SKM-1 treated with dmso at 0.1 percent for 144 hours (cell line): ENCODE measurements at regions not wholly inside any gene's neighbourhood (a gene's known extent, or its start where the extent isn't known, plus 50 kb on each side); places are given as distances from the start of the nearest gene placed in this dataset.

Experiments used
- DNase-seq: peaks from one replicate; lab custom pipeline; 2025; ENCODE audit not compliant: unreplicated experiment; lab: John Stamatoyannopoulos, UW

DNA sequence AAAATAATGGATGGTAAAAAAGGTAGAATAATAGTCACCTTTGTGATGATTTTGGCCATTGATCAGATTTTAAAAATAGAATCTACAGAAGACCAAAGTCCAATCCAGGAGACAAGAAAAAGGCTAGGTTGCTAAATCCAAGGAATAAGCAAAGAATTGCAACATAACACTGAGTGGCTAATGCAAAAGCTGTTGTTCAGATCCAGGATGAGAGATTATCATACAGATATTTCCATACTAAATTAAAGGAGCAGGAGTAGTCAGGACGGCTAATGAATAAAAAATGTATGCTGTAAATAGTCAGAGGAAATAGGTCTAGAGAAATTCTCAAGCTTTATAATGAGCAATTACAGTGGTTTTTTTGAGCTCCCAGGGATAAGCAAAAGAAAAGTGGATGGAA is 745.9 kb upstream of the ACVR2A start:
- no peak for DNase-seq

GRCh38 chr2:147097747-147098146 is 747.1 kb upstream of the ACVR2A start:
- no peak for DNase-seq

DNA sequence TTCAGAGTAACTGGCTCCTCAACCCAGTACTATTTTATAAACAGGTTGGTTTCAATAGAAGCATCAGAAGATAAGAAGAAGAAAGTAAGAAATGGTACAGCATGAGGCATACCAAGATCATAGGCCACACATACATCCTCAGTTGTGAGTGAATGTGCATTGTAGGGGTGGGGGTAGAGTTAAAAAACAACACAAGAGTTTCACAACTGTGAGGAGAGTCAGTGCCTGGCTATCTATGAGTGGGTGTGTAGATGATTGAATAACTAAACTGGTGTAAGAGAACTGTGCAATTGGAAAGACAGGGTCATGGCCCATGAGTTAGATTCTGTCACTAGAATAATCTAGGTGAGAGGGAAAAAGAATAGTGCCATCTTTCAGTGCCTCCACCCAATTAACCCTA is 748.2 kb upstream of the ACVR2A start:
- DNase-seq, result no peak

GRCh38 chr2:147095376-147095775 is 749.5 kb upstream of the ACVR2A start:
- DNase-seq, result no peak

DNA sequence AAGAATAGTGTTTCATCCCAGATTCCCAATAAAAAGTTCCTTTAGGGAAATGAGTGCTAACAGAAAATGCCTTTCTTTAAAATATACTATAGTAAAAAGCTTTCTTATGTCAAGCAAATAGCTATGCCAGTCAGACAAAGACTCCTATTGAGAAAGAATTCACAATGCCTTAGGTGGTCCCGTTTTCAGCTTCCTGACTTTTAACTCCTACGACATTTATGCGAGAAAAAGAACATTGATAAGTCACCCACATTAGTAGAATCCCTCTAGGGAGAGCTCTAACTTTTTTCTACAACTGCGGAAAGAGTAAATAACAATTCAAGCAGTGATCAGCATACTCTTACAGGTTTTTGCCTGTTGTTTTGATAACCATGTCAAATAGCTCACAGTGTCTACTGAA is 750.8 kb upstream of the ACVR2A start:
- no peak for DNase-seq

GRCh38 chr2:147092266-147092665 is 752.6 kb upstream of the ACVR2A start:
- no peak for DNase-seq

GRCh38 chr2:147091448-147091847 is 753.4 kb upstream of the ACVR2A start:
- no peak for DNase-seq

DNA sequence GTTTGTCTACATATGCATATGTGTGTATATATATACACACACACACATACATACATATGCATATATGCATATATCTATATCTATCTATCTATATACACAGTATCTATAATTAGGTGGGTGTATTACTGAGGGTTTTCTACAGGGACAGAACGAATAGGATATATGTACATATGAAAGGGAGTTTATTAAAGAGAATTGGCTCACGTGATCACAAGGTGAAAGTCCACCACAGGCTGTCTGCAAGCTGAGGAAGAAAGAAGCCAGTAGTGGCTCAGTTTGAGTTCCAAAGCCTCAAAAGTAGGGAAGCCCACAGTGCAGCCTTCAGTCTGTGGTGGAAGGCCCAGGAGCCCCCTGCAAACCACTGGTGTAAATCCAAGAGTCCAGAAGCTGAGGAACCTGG is 756.0 kb upstream of the ACVR2A start:
- no peak for DNase-seq

DNA sequence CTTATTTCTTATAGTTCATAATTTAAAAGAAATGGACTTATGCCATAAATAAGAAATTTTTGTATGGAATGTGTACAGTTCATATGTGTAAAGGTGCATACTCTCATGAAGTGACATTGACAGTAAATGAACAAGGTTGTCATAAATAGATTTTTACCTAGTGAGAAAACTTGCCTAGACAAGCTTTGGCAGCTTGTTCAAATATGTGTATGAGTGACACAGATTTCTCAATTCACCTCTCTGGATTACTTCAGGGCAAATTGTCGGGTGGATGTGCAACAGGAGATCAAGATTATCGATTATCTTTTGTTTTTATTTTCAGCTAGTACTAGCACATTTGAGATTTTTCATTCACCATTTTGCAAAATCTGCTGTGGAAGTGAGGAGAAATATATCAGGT is 758.1 kb upstream of the ACVR2A start:
- no peak for DNase-seq

DNA sequence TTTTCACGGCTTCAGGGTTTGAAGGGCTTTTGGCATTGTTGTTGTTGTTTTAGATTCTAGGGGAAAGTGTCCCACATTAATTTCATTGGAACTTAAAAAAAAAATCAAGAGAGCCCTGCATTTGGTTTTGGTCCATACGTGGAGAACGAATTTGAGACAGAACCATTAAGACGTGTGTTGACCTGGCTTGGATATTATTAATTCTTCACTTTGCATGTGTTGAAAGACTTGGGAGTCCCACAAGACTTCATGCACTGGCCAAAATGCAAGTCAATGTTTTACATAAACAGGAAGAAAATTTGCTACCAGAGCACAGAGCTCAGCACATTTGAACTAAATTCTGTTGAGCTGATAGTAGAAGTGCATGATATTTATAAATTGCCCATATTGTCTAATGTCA is 761.2 kb upstream of the ACVR2A start:
- no peak for DNase-seq

DNA sequence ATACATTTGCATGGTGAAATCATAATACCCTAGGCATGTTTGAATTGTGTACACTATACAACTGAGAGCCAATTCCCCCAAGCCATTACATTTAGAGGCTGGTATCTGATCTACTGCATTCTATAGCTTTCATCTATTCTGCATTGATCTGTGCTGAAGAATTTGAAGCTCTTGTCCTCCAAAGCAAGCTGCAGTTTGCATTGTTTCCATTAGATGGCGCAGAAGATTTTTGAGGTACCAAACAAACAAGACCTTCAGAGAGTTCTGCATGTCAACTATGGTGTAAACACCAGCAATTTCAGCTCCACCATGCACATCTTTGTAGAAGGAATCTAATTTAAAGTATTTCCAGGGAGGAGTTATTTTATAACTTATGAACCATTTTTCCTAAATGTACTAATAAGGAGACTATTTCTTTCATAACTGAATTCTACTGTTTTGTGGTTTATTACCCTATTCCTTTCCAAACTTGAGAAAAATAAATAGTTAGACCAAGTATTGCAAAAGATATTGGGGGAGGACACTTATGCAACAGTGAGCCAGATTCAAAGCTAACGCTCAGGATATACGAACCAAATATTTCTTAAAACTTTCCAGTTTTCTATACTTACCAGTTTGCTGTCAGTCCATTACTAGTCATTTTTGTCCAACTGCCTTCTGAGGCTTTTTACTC is 761.8 kb upstream of the ACVR2A start:
- peak; percentile 21 for DNase-seq

DNA sequence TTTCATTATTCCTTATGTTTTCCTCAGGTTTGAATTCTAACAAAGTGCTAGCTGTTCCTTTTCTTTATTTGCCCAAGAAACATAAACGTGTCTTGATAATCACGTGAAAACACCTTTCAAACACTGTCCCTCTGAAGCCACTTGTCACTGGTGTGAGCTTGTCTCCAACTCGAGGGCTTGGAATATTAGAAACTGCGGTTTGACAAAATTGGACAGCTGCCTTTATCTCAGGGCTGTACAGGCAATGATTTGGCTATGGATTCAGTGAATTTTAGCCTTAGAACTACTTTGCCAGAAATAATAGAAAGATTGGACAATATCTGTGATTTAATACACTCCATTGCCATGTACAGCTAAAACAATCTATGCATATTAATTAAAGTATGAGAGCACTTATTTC is 763.0 kb upstream of the ACVR2A start:
- DNase-seq, result no peak

GRCh38 chr2:147076634-147077033 is 768.2 kb upstream of the ACVR2A start:
- no peak for DNase-seq

GRCh38 chr2:147068071-147068470 is 776.8 kb upstream of the ACVR2A start:
- no peak for DNase-seq

DNA sequence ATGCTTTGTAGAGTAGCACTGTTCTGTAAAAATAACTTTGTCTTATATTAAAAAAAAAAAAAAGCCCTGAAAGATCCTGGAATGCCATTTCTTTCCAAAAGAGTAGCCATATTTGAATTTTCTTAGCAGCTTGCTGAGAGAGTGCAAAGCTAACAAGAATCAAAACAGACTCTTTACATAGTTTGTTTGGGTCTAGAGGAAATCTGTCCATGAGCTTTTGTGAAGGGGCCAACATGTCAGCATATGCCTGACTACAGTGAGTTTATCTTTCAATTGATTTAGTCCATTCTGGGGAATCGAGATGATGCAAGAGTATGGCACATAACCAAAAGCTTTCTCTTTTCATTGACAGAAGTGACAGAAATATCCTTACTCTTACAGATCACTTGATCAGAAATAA is 777.7 kb upstream of the ACVR2A start:
- DNase-seq, result no peak

GRCh38 chr2:147062073-147062472 is 782.8 kb upstream of the ACVR2A start:
- no peak for DNase-seq

GRCh38 chr2:147061269-147061668 is 783.6 kb upstream of the ACVR2A start:
- DNase-seq, result no peak

- no peak for DNase-seq
Measured at GRCh38 chr2:147057892-147058490, 786.8 kb upstream of the ACVR2A start.

DNA sequence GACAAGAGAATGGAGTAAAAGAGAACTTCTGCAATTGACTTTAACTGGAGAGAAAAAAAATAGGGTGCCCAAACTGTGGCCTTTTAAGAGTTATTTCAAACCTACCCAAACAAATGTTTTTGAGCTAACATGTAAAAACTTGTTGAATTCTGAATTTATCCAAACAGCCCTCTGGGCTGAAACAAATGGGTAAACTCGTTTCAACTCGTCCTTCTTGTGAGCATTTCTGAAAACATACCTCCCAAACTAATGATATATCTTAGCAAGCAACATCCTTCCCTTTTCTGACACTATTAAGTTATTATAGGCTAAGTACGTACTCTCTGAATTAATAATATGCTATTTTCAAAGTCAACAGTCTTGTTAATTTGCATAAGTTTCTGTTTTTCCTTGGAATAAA is 793.0 kb upstream of the ACVR2A start:
- DNase-seq, result no peak

GRCh38 chr2:147051248-147051647 is 793.6 kb upstream of the ACVR2A start:
- DNase-seq, result no peak

- no peak for DNase-seq
Measured at GRCh38 chr2:147049957-147050356, 794.9 kb upstream of the ACVR2A start.

- no peak for DNase-seq
Measured at GRCh38 chr2:147046473-147046872, 798.4 kb upstream of the ACVR2A start.

DNA sequence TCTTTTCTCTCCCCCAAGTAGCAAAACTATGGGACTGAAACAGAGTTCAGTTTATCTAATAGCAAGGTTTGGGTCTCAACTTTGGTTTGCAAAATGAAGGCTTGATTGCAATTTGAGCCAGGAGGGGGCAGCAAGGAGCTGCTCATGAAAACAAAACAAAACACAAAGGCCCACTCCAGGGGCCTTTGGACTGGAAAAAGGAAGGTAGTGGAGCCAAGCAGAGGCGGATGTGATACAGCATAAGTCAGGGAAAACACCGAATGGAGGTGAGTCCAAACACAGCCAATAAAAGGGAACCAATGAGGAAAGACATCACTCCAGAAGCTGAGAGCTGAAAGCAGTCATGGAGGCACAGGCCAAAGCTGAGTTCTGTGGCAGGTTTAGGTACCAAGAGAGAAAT is 799.7 kb upstream of the ACVR2A start:
- DNase-seq, result peak; percentile 32
